Fibroblast of lung (primary cell): ENCODE measurements at regions not wholly inside any gene's neighbourhood (a gene's known extent, or its start where the extent isn't known, plus 50 kb on each side); places are given as distances from the start of the nearest gene placed in this dataset.

ENCODE experiments used
- DNase-seq, 2 donors: peaks; one replicate each; pipeline versions ENCODE4 v3.0.0 to v3.0.0-alpha.2; 2010; ENCODE audit warnings: low read depth in 2 of 2
- H2AFZ ChIP-seq: 2 replicates; pipeline ENCODE4 v1.5.1; 2012; ENCODE audit warnings: low read length, control low read depth, inconsistent platforms
- H3K27ac ChIP-seq: 2 replicates; pipeline ENCODE4 v1.5.1; 2011; ENCODE audit warnings: low read length, control low read depth; ENCODE audit not compliant: insufficient read depth
- H3K27me3 ChIP-seq: 2 replicates; pipeline ENCODE4 v1.5.1; 2011; ENCODE audit warnings: mild to moderate bottlenecking, low read length; ENCODE audit not compliant: control insufficient read depth, insufficient read depth
- H3K36me3 ChIP-seq: 2 replicates; pipeline ENCODE4 v1.5.1; 2011; ENCODE audit warnings: low read length; ENCODE audit not compliant: control insufficient read depth, insufficient read depth
- H3K4me1 ChIP-seq: 2 replicates; pipeline ENCODE4 v1.5.1; 2011; ENCODE audit warnings: low read length; ENCODE audit not compliant: control insufficient read depth, insufficient read depth; ENCODE audit errors: extremely low read depth
- H3K4me2 ChIP-seq: 2 replicates; pipeline ENCODE4 v1.5.1; 2011; ENCODE audit warnings: low read length, control low read depth; ENCODE audit not compliant: insufficient read depth; ENCODE audit errors: extremely low read depth
- H3K4me3 ChIP-seq, 4 experiments: fragments of 200-600 bp in 1 of 4; sonication (generic) in 1 of 4; replicated peaks in 1 of 4; 2 replicates each; pipeline ENCODE4 v1.5.1; 2011 to 2016; ENCODE audit warnings: low read length in 4 of 4, low read depth in 3 of 4, mild to moderate bottlenecking in 3 of 4, control low read depth in 2 of 4, inconsistent platforms in 1 of 4, mixed read lengths in 1 of 4; ENCODE audit not compliant: insufficient read depth in 1 of 4; ENCODE audit errors: control extremely low read depth in 1 of 4
- H3K79me2 ChIP-seq: 2 replicates; pipeline ENCODE4 v1.5.1; 2012; ENCODE audit warnings: mild to moderate bottlenecking, low read length, inconsistent platforms; ENCODE audit not compliant: control insufficient read depth, insufficient read depth
- H3K9ac ChIP-seq: 2 replicates; pipeline ENCODE4 v1.5.1; 2011; ENCODE audit warnings: mild to moderate bottlenecking, low read length, control low read depth; ENCODE audit not compliant: insufficient read depth
- H3K9me3 ChIP-seq: 2 replicates; pipeline ENCODE4 v1.5.1; 2012; ENCODE audit warnings: low read depth, low read length; ENCODE audit not compliant: control insufficient read depth, insufficient read depth
- H4K20me1 ChIP-seq: 2 replicates; pipeline ENCODE4 v1.5.1; 2011; ENCODE audit warnings: low read length; ENCODE audit not compliant: control insufficient read depth, insufficient read depth; ENCODE audit errors: extremely low read depth
- EZH2 ChIP-seq: IDR thresholded peaks from 2 replicates; pipeline ENCODE4 v1.5.1; 2012; ENCODE audit warnings: low read length, control low read depth, mild to moderate bottlenecking; ENCODE audit errors: missing control alignments
- TF ChIP-seq, protein P1 (sequence below), 2 donors: IDR thresholded peaks in 1 of 2; conservative IDR thresholded peaks in 1 of 2; 1 replicate in 1 of 2; 2 replicates in 1 of 2; pipeline ENCODE4 v1.5.1; 2011 to 2012; ENCODE audit warnings: low read length in 2 of 2, control low read depth in 1 of 2, inconsistent platforms in 1 of 2, low read depth in 1 of 2, mild to moderate bottlenecking in 1 of 2

DNA sequence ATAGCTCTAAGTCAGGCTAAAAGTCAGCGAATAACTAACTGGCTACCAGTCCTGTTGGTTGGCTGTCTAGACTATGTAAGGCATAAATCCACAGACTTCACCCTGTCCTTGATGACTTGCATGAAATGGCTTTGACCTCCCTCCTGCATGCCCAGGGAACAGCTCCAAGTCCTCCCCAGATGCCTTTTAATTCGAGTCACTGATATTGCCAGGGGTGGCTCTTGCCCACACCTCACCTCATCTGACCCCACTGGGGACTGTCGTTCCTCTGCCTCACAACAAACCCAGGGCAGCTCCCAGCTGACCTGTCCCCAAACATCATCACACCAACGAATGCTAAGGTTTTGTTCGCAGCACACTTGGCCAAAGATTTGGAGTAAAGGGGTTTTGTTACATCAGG, 396.0 kb upstream of the ID2 start:
- H4K20me1 ChIP-seq: no peaks in the 10 kb centered on the region
- no peak overlapping the region for H3K9ac ChIP-seq
- no peaks in the 10 kb centered on the region for H3K36me3 ChIP-seq
- no peaks in the 10 kb centered on the region for H3K9me3 ChIP-seq
- no peak overlapping the region for H2AFZ ChIP-seq
- no peak for DNase-seq
- no peak overlapping the region for H3K4me3 ChIP-seq
- H3K79me2 ChIP-seq: no peaks in the 10 kb centered on the region
- no peak overlapping the region for H3K27ac ChIP-seq
- TF ChIP-seq EZH2: no peak
- TF ChIP-seq, protein P1, sequence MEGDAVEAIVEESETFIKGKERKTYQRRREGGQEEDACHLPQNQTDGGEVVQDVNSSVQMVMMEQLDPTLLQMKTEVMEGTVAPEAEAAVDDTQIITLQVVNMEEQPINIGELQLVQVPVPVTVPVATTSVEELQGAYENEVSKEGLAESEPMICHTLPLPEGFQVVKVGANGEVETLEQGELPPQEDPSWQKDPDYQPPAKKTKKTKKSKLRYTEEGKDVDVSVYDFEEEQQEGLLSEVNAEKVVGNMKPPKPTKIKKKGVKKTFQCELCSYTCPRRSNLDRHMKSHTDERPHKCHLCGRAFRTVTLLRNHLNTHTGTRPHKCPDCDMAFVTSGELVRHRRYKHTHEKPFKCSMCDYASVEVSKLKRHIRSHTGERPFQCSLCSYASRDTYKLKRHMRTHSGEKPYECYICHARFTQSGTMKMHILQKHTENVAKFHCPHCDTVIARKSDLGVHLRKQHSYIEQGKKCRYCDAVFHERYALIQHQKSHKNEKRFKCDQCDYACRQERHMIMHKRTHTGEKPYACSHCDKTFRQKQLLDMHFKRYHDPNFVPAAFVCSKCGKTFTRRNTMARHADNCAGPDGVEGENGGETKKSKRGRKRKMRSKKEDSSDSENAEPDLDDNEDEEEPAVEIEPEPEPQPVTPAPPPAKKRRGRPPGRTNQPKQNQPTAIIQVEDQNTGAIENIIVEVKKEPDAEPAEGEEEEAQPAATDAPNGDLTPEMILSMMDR (conservative IDR thresholded peaks at IDR 0.05 in 1 of 2, IDR thresholded peaks at IDR 0.05 in 1 of 2; ENCODE audit: low read depth in 1 of 2, low read length in 2 of 2): no peak
- H3K27me3 ChIP-seq: no peaks in the 10 kb centered on the region
- H3K4me2 ChIP-seq: no peak overlapping the region
- H3K4me1 ChIP-seq: no peaks in the 10 kb centered on the region

GRCh38 chr2:8288206-8288605, 393.6 kb upstream of the ID2 start:
- no peak overlapping the region for H3K4me3 ChIP-seq
- no peaks in the 10 kb centered on the region for H3K79me2 ChIP-seq
- H3K36me3 ChIP-seq: no peaks in the 10 kb centered on the region
- no peak for TF ChIP-seq EZH2
- TF ChIP-seq, protein P1 (conservative IDR thresholded peaks at IDR 0.05 in 1 of 2, IDR thresholded peaks at IDR 0.05 in 1 of 2; ENCODE audit: low read depth in 1 of 2, low read length in 2 of 2): no peak
- H3K27me3 ChIP-seq: no peaks in the 10 kb centered on the region
- no peak overlapping the region for H3K9ac ChIP-seq
- no peak overlapping the region for H3K4me2 ChIP-seq
- no peak overlapping the region for H2AFZ ChIP-seq
- DNase-seq: no peak
- H3K27ac ChIP-seq: no peak overlapping the region
- no peaks in the 10 kb centered on the region for H3K9me3 ChIP-seq
- H4K20me1 ChIP-seq: no peaks in the 10 kb centered on the region
- no peaks in the 10 kb centered on the region for H3K4me1 ChIP-seq

- Histone ChIP-seq H3K9ac (no peak overlapping the region), H3K4me2 (no peak overlapping the region), H3K36me3 (no peaks in the 10 kb centered on the region), H2AFZ (no peak overlapping the region), H3K27me3 (no peaks in the 10 kb centered on the region), H3K79me2 (no peaks in the 10 kb centered on the region), H3K4me1 (no peaks in the 10 kb centered on the region), H4K20me1 (no peaks in the 10 kb centered on the region), H3K4me3 (no peak overlapping the region), H3K9me3 (no peaks in the 10 kb centered on the region), H3K27ac (no peak overlapping the region)
- no peak for DNase-seq
- TF ChIP-seq, protein P1 (conservative IDR thresholded peaks at IDR 0.05 in 1 of 2, IDR thresholded peaks at IDR 0.05 in 1 of 2; ENCODE audit: low read depth in 1 of 2, low read length in 2 of 2): no peak
- no peak for TF ChIP-seq EZH2
These were observed 392.7 kb upstream of the ID2 start for GRCh38 chr2:8289111-8289510.
